ENCODE measurements at regions not wholly inside any gene's neighbourhood (a gene's known extent, or its start where the extent isn't known, plus 50 kb on each side); places are given as distances from the start of the nearest gene placed in this dataset.

DNA sequence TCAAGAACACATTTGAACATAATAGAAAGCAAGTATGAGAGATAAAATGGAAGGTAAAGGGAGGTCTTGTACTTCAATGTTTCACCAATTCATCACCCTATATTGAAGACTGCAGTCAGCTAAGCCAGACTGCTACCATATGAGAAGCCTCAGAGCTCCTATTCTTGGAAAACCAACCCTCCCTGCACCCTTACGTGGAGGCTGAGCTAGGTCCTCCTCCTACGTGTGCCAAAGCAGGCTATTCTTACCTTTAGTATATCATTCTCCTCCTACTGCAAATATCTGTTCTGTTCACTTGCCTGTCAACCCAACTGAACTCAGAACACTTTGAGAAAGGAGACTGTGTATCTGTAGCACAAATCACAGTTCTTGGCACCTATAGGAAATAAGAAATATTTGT, 255.8 kb upstream of the HNRNPA3 start:
- TF ChIP-seq, protein P1, sequence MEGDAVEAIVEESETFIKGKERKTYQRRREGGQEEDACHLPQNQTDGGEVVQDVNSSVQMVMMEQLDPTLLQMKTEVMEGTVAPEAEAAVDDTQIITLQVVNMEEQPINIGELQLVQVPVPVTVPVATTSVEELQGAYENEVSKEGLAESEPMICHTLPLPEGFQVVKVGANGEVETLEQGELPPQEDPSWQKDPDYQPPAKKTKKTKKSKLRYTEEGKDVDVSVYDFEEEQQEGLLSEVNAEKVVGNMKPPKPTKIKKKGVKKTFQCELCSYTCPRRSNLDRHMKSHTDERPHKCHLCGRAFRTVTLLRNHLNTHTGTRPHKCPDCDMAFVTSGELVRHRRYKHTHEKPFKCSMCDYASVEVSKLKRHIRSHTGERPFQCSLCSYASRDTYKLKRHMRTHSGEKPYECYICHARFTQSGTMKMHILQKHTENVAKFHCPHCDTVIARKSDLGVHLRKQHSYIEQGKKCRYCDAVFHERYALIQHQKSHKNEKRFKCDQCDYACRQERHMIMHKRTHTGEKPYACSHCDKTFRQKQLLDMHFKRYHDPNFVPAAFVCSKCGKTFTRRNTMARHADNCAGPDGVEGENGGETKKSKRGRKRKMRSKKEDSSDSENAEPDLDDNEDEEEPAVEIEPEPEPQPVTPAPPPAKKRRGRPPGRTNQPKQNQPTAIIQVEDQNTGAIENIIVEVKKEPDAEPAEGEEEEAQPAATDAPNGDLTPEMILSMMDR (conservative IDR thresholded peaks at IDR 0.05): no peak
- TF ChIP-seq EZH2 (IDR thresholded peaks at IDR 0.05; ENCODE audit: low read depth): no peak

Measured in PC-9 (cell line).